GM12892 (cell line): ENCODE measurements at regions not wholly inside any gene's neighbourhood (a gene's known extent, or its start where the extent isn't known, plus 50 kb on each side); places are given as distances from the start of the nearest gene placed in this dataset.

Source experiments
- POLR2A ChIP-seq: IDR thresholded peaks from 2 replicates; pipeline ENCODE4 v1.6.1; 2011; ENCODE audit warnings: low read depth, low read length, control low read depth
- TAF1 ChIP-seq: IDR thresholded peaks from 2 replicates; pipeline ENCODE4 v1.6.1; 2011; ENCODE audit warnings: low read depth, mild to moderate bottlenecking, control low read depth, low read length, borderline replicate concordance

DNA sequence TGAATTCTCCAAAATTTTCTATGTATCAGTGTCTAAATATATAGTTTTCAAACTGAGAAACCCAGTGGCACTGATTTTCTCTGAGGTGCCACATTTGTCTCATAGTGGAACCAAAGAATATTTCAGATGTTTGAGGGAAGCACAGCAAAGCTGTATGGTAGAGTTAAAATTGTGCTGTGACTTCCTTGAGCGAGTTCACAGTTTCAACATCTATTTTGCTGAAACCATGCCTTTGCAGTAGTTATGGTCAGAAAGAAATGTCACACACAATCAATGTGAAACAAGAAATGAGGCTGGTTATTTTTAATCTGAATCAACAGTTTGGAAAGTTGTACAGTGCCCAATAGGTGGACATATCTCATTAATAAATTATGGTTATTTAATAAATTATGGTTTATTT, 394.0 kb upstream of the SPTLC3 start:
- no peak for TF ChIP-seq POLR2A
- no peak for TF ChIP-seq TAF1
